RWPE1 (cell line): ENCODE measurements at regions not wholly inside any gene's neighbourhood (a gene's known extent, or its start where the extent isn't known, plus 50 kb on each side); places are given as distances from the start of the nearest gene placed in this dataset.

Experiments used
- CTCF ChIA-PET: fragments of 350-600 bp; sonication (Branson Sonifier 250); formaldehyde crosslinking; extraction: SDS; loops from one replicate; lab custom pipeline; 2021; lab: Yijun Ruan, JAX
- POLR2A ChIA-PET: fragments of 400-600 bp; formaldehyde crosslinking; extraction: SDS; loops from one replicate; lab custom pipeline; 2020; ENCODE audit warnings: antibody characterized with exemption; ENCODE audit not compliant: low non-redundant PET; lab: Yijun Ruan, JAX
- DNase-seq: peaks from one replicate; pipeline ENCODE4 v3.0.0; 2012; ENCODE audit warnings: low spot score
- H3K27ac ChIP-seq: fragments of 450-650 bp; 2 replicates; pipeline ENCODE4 v1.5.1; 2017
- CTCF ChIP-seq: fragments of 450-650 bp; conservative IDR thresholded peaks from 2 replicates; pipeline ENCODE4 v1.5.1; 2017; ENCODE audit warnings: low read depth, mild to moderate bottlenecking

- no peak for DNase-seq
- no peak overlapping the region for H3K27ac ChIP-seq
- POLR2A ChIA-PET = no interaction called here
- CTCF ChIA-PET = no interaction called here
- no peak for TF ChIP-seq CTCF
These were observed 83.4 kb downstream of the C13orf42 start for GRCh38 chr13:51027644-51028043.

- DNase-seq = no peak
- CTCF ChIA-PET = no interaction called here
- POLR2A ChIA-PET = no interaction called here
- H3K27ac ChIP-seq = no peak overlapping the region
- TF ChIP-seq CTCF = no peak
These were observed 85.1 kb downstream of the C13orf42 start for GRCh38 chr13:51026016-51026415.

GRCh38 chr13:51025245-51025905 lies 85.7 kb downstream of the C13orf42 start:
- no peak for TF ChIP-seq CTCF
- H3K27ac ChIP-seq = no peak overlapping the region
- ChIA-PET CTCF (no interaction called here), POLR2A (no interaction called here)
- DNase-seq = no peak

- TF ChIP-seq CTCF = no peak
- no peak for DNase-seq
- H3K27ac ChIP-seq = no peak overlapping the region
- POLR2A ChIA-PET = no interaction called here
- CTCF ChIA-PET = interaction anchor here (0.7 to 0.8 kb wide), 2 partner anchors 31 to 1089 kb away, joined by 4 read pairs; no protein-coding TSS in a partner anchor
These were observed 89.3 kb downstream of the C13orf42 start for GRCh38 chr13:51021811-51022210.

- H3K27ac ChIP-seq = no peak overlapping the region
- ChIA-PET POLR2A (no interaction called here), CTCF (no interaction called here)
- no peak for DNase-seq
- no peak for TF ChIP-seq CTCF
These were observed 90.5 kb downstream of the C13orf42 start for GRCh38 chr13:51020600-51020999.

GRCh38 chr13:51019026-51019425 lies 92.0 kb downstream of the C13orf42 start:
- H3K27ac ChIP-seq = no peak overlapping the region
- DNase-seq = no peak
- TF ChIP-seq CTCF = no peak
- POLR2A ChIA-PET = no interaction called here
- CTCF ChIA-PET = interaction anchor here (0.6 kb wide), 1 partner anchor 130 kb away, joined by 6 read pairs; no protein-coding TSS in a partner anchor
